ENCODE measurements at regions not wholly inside any gene's neighbourhood (a gene's known extent, or its start where the extent isn't known, plus 50 kb on each side); places are given as distances from the start of the nearest gene placed in this dataset.
"Not testable (repeated sequence)": the region's sequence is repeated elsewhere in the genome, so short reads cannot be mapped to it uniquely, and the experiment has no call there.

DNA sequence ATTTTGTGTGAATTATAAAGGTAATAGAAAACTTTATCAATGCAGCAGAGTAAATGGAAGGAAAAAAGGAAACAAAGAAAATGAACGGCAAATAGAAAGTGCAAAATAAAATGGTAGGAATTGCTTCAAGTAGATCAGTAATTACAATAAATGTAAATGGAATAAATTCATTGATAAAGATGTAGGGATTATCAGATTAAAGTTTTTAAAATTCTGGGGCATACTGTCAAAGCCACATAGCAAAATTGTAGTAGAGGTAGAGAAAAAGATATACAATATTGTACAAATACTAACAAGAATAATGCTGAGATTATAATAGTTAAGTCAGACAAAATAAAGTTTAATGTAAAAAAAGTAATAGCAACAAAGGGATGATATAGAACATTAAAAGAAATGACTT, 94.7 kb downstream of the SMIM20 start:
- no peak overlapping the region for H3K4me3 ChIP-seq (ENCODE audit: low read depth, low read length)
- DNase-seq (ENCODE audit: low read depth): no peak
- TF ChIP-seq, protein P1, sequence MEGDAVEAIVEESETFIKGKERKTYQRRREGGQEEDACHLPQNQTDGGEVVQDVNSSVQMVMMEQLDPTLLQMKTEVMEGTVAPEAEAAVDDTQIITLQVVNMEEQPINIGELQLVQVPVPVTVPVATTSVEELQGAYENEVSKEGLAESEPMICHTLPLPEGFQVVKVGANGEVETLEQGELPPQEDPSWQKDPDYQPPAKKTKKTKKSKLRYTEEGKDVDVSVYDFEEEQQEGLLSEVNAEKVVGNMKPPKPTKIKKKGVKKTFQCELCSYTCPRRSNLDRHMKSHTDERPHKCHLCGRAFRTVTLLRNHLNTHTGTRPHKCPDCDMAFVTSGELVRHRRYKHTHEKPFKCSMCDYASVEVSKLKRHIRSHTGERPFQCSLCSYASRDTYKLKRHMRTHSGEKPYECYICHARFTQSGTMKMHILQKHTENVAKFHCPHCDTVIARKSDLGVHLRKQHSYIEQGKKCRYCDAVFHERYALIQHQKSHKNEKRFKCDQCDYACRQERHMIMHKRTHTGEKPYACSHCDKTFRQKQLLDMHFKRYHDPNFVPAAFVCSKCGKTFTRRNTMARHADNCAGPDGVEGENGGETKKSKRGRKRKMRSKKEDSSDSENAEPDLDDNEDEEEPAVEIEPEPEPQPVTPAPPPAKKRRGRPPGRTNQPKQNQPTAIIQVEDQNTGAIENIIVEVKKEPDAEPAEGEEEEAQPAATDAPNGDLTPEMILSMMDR (IDR thresholded peaks at IDR 0.05; ENCODE audit: insufficient read depth, low read length): no peak

DNA sequence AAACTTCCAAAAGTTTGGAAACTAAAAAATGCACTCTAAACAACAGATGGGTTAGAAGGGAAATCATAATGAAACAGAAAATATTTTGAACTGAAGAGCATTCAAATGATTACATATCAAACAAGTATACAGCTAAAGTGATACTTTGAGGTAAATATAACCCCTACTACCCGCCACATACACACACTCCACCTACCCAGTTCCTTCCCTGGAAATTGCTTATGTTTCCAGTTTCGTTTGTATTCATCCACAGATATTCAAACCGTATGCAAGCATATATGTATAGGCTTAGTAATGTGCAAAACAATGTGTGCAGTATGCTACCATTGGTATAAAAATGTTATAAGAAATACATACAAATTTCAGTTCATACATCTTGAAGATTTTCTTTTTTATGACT, 95.5 kb downstream of the SMIM20 start:
- TF ChIP-seq, protein P1 (IDR thresholded peaks at IDR 0.05; ENCODE audit: insufficient read depth, low read length): no peak
- no peak for DNase-seq (ENCODE audit: low read depth)
- H3K4me3 ChIP-seq (ENCODE audit: low read depth, low read length): no peak overlapping the region

DNA sequence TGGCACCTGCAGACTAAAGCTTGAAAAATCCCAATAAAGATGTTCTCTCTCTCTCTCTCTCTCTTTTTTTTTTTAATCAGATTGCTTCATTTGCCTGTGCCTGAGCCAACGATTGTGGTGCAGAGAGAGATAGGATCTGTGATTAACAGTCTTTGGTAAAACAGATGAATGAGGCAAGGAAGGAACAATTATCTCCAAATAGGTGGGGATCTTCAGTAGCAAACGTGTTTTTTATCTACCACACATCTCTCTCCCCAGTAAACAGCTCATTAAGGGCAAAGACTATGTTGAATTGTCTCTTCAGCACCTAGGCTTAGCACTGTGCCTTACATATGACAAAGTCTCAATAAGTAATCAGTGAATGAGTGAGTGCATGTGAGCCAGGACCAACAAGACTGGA, 96.3 kb downstream of the SMIM20 start:
- TF ChIP-seq, protein P1 (IDR thresholded peaks at IDR 0.05; ENCODE audit: insufficient read depth, low read length): no peak
- DNase-seq (ENCODE audit: low read depth): peak; percentile 59
- no peak overlapping the region for H3K4me3 ChIP-seq (ENCODE audit: low read depth, low read length)

DNA sequence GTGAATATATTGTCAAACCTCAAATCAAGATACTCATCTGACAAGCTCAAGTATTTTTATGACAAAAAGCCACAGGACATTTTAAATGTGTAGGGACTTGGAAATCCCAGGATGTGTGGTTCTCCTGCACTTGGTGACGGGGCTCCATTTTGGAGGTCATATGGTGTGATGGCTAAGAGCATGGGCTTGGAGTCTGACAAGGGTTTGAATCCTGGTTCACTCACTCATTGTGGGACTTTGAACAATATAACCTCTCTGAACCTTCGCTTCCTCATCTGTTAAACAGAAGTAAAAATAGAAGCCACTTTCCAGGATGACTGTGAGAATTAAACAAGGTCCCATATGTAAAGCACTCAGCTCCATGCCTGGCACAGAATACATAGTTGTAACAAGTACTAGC, 99.6 kb downstream of the SMIM20 start:
- DNase-seq (ENCODE audit: low read depth): no peak
- TF ChIP-seq, protein P1 (IDR thresholded peaks at IDR 0.05; ENCODE audit: insufficient read depth, low read length): no peak

DNA sequence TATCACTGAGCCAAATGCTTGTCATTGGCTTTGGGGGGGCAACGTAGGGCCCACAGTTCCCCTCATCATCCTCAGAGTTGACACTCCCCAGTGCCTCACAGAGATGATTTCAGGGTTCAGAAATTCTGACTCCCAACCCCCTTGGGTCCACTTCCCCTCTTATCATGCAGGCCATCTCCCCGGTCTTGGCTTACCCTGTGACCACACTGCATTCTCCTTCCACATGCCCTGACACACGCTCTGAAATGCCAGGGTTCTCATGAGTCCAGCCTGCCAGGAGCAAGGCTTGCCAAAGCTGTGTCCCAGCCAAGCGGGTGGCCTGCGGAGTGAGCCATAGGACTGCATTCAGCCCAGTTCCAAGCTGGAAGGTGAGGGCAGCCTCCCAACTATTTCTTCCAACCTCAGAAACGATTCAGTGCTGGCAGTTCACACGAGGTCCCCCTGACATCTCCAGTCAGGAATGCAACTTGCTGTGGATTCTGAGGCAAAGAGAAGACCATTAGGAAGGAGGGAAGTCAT, 101.2 kb downstream of the SMIM20 start:
- H3K4me3 ChIP-seq (ENCODE audit: low read depth, low read length): no peak overlapping the region
- DNase-seq (ENCODE audit: low read depth): peak; percentile 99
- TF ChIP-seq, protein P1 (IDR thresholded peaks at IDR 0.05; ENCODE audit: insufficient read depth, low read length): no peak

More for the DNA sequence above, 99.6 kb downstream of the SMIM20 start:
- H3K4me3 ChIP-seq (ENCODE audit: low read depth, low read length): no peak overlapping the region

DNA sequence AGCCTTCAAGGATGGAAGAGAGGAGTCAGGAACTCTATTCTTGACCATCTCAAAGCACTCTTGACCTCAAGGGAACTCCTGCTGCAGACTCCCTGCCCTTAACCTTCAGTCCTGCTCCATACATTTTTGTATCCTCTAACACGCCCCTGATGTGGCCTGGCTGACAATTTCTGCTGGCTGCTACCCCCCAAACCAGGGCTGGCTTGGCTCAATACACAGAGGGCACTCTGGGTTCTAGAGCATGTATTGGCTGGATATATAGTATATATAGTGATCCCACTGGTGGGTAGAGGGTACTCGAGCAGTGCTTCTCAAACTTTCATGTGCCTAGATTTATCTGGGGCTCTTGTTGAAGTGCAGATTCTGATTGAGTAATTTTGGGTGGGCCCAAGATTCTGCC, 101.9 kb downstream of the SMIM20 start:
- TF ChIP-seq, protein P1 (IDR thresholded peaks at IDR 0.05; ENCODE audit: insufficient read depth, low read length): no peak
- no peak overlapping the region for H3K4me3 ChIP-seq (ENCODE audit: low read depth, low read length)
- no peak for DNase-seq (ENCODE audit: low read depth)

DNA sequence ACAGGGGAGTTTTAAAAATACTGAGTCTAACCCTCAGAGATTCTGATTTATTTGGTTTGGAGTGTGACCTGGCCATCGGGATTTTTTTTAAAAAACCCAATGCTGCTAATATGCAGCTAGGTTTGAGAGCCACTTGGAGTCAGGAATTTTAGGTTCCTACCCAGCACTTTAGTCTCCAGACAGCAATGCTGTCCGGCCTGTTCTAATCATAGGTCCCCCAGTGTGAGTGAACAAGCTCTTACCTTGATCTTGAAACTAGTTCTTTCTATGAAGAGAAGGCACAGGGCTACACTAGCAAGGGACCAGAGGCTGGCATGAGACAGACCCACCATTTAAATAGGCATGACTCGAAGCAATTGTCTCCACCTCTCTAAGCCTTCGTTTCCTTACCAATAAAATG, 103.5 kb downstream of the SMIM20 start:
- no peak for DNase-seq (ENCODE audit: low read depth)
- no peak overlapping the region for H3K4me3 ChIP-seq (ENCODE audit: low read depth, low read length)
- TF ChIP-seq, protein P1 (IDR thresholded peaks at IDR 0.05; ENCODE audit: insufficient read depth, low read length): no peak

DNA sequence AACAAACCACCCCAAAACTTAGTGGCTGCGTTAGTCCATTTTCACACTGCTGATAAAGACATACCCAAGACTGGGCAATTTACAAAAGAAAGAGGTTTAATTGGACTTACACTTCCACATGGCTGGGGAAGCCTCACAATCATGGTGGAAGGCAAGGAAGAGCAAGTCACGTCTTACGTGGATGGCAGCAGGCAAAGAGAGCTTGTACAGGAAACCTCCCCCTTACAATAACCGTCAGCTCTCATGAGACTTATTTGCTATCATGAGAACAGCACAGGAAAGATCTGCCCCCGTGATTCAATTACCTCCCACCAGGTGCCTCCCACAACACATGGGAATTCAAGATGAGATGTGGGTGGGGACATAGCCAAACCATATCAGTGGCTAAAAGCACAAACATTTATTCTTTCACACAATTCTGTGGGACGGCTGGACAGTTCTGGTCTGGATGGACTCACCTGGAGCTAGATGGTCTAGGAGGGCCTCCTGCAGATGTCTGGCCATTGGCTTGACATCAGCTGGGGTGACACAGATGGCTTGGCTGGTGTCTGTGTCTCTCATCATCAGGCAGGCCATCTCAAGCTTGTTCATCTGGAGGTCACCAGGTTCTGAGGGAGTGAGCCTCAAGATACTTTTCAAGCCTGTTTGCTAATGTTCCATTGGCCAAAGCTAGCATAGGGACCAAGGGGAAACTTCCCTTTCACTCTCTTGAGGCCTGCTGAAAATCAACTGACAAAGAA, 104.1 kb downstream of the SMIM20 start:
- H3K4me3 ChIP-seq (ENCODE audit: low read depth, low read length); DNase-seq (ENCODE audit: low read depth): not testable (repeated sequence)
